ENCODE measurements at regions not wholly inside any gene's neighbourhood (a gene's known extent, or its start where the extent isn't known, plus 50 kb on each side); places are given as distances from the start of the nearest gene placed in this dataset. TPM values are rescaled to one million over a fixed set of nuclear protein-coding genes. Genes with fewer than 3 reads are reported as not detected.
"Not testable (repeated sequence)": the region's sequence is repeated elsewhere in the genome, so short reads cannot be mapped to it uniquely, and the experiment has no call there.

DNA sequence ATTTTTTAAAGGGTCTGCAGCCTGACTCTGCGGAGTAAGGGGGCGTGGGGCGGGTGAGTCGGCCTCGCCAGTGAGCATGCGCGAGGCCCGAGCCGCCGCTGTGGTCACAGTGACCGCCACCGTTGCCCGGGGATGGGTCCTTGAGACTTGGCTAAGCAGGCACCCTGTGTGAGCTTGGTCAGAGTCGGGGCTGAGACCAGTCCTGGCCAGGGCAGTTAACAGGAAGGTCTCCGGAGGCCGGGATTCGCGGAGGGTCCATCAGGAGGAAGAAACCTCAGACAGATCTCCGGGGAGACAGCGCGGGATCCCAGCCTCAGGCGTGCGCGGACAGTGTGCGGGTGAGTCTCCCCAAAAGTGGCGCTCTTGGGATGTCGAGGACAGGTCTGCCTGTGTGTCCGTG, 1384.4 kb upstream of the PCDH10 start:
- DNase-seq (ENCODE audit: low read depth), result no peak
- ChIA-PET CTCF (no interaction called here), POLR2A (no interaction called here)

DNA sequence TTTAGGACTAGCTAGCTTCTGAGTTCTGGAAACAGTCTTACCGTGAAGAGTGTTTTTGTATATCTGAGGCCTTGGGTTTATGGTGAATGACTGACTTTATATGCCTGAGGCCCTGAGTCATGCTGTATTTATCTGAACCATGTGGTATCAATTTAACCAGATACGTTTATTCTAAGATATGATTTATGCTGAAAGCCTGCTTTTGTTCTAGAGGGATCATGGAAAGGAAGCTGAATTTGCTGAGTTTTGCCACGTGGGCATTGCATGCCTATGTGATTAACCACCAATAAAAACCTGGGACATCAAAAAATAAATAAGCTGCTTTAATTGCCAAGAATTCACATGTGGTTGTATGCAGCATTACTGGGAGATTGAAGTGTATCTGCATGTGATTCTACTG, 1374.7 kb upstream of the PCDH10 start:
- H3K27me3 ChIP-seq (ENCODE audit: control insufficient read depth, insufficient read depth, low read length); POLR2A ChIA-PET: not testable (repeated sequence)

More for the DNA sequence above, 1384.4 kb upstream of the PCDH10 start:
- Histone ChIP-seq H3K36me3 (ENCODE audit: control insufficient read depth, insufficient read depth, low read length) (no peaks in the 10 kb centered on the region), H3K27me3 (ENCODE audit: control insufficient read depth, insufficient read depth, low read length) (no peaks in the 10 kb centered on the region), H3K4me3 (ENCODE audit: low read depth, low read length) (no peak overlapping the region)
- TF ChIP-seq, protein P1, sequence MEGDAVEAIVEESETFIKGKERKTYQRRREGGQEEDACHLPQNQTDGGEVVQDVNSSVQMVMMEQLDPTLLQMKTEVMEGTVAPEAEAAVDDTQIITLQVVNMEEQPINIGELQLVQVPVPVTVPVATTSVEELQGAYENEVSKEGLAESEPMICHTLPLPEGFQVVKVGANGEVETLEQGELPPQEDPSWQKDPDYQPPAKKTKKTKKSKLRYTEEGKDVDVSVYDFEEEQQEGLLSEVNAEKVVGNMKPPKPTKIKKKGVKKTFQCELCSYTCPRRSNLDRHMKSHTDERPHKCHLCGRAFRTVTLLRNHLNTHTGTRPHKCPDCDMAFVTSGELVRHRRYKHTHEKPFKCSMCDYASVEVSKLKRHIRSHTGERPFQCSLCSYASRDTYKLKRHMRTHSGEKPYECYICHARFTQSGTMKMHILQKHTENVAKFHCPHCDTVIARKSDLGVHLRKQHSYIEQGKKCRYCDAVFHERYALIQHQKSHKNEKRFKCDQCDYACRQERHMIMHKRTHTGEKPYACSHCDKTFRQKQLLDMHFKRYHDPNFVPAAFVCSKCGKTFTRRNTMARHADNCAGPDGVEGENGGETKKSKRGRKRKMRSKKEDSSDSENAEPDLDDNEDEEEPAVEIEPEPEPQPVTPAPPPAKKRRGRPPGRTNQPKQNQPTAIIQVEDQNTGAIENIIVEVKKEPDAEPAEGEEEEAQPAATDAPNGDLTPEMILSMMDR (IDR thresholded peaks at IDR 0.05; ENCODE audit: insufficient read depth, low read depth, low read length), result no peak

GRCh38 chr4:131810565-131810964, 1338.5 kb upstream of the PCDH10 start:
- CTCF ChIA-PET; H3K27me3 ChIP-seq (ENCODE audit: control insufficient read depth, insufficient read depth, low read length); H3K4me3 ChIP-seq (ENCODE audit: low read depth, low read length); POLR2A ChIA-PET; H3K36me3 ChIP-seq (ENCODE audit: control insufficient read depth, insufficient read depth, low read length); DNase-seq (ENCODE audit: low read depth): not testable (repeated sequence)

More for the DNA sequence above, 1374.7 kb upstream of the PCDH10 start:
- CTCF ChIA-PET; H3K36me3 ChIP-seq (ENCODE audit: control insufficient read depth, insufficient read depth, low read length); H3K4me3 ChIP-seq (ENCODE audit: low read depth, low read length): not testable (repeated sequence)
- DNase-seq (ENCODE audit: low read depth), result peak; percentile 92

Small RNA genes lying in the stretch of these regions (small RNA-seq; reads per million reads assigned to genes)
- not detected for gene AC105424.1 (ENCODE audit: insufficient read length, low read depth, low replicate concordance)
- gene RF00156 (ENCODE audit: insufficient read length, low read depth, low replicate concordance), result not detected
- not detected for gene RN7SL205P (ENCODE audit: insufficient read length, low read depth, low replicate concordance)
- gene RNU6-224P (ENCODE audit: insufficient read length, low read depth, low replicate concordance), result not detected
